ENCODE measurements at regions not wholly inside any gene's neighbourhood (a gene's known extent, or its start where the extent isn't known, plus 50 kb on each side); places are given as distances from the start of the nearest gene placed in this dataset.

DNA sequence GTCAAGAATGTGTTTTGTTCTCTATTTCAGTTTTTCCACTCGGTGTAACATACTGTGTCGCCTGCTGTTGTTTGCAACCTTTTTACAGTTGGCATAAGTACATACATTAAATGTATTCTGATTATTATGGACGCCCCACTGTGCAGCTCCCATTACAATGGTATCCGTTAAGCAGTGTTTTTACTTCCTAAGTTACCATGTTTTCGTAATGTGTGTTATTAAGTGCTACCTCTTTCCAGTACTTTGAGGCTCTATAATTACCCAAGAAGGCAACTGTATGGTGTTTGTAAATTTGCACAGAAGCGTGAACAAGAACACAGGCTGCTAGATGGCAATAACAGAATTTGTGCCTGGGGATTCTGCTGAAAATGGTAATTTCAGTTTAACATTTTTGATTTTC is 568.0 kb upstream of the MARCKS start:
- no peak for TF ChIP-seq POLR2A (IDR thresholded peaks at IDR 0.05; ENCODE audit: low read length)
- TF ChIP-seq GATA1 (IDR thresholded peaks at IDR 0.05; ENCODE audit: low read depth, low read length), result no peak
